CD8-positive, alpha-beta memory T cell (primary cell): ENCODE measurements at regions not wholly inside any gene's neighbourhood (a gene's known extent, or its start where the extent isn't known, plus 50 kb on each side); places are given as distances from the start of the nearest gene placed in this dataset.

Experiments used
- CTCF ChIA-PET: fragments of 350-600 bp; sonication (Branson Sonifier 250); formaldehyde crosslinking; loops from one replicate; lab custom pipeline; 2021; ENCODE audit warnings: antibody characterized with exemption; lab: Charles Lee
- POLR2A ChIA-PET: fragments of 350-600 bp; sonication (Branson Sonifier 250); formaldehyde crosslinking; loops from one replicate; lab custom pipeline; 2021; ENCODE audit warnings: antibody characterized with exemption; lab: Charles Lee
- DNase-seq, 5 donors: peaks; one replicate each; pipeline versions ENCODE4 v3.0.0 to v3.0.0-alpha.2; 2020 to 2022; ENCODE audit warnings: mixed read lengths in 1 of 5
- H3K27ac ChIP-seq: one replicate; pipeline ENCODE4 v1.7.0; 2013; ENCODE audit warnings: low read depth, mild to moderate bottlenecking, low read length, moderate library complexity
- H3K27me3 ChIP-seq: 2 replicates; pipeline ENCODE4 v1.7.0; 2013; ENCODE audit warnings: low read length, mild to moderate bottlenecking; ENCODE audit not compliant: insufficient read depth, poor library complexity, severe bottlenecking
- H3K36me3 ChIP-seq: 2 replicates; pipeline ENCODE4 v1.7.0; 2013; ENCODE audit warnings: mild to moderate bottlenecking, low read length, moderate library complexity; ENCODE audit not compliant: insufficient read depth
- H3K4me1 ChIP-seq: 2 replicates; pipeline ENCODE4 v1.7.0; 2013; ENCODE audit warnings: mild to moderate bottlenecking, low read length, moderate library complexity; ENCODE audit not compliant: insufficient read depth
- H3K4me3 ChIP-seq: 2 replicates; pipeline ENCODE4 v1.7.0; 2013; ENCODE audit warnings: mild to moderate bottlenecking, low read length
- H3K9me3 ChIP-seq: 2 replicates; pipeline ENCODE4 v1.7.0; 2013; ENCODE audit warnings: mild to moderate bottlenecking, low read length
- H3K27ac Mint-ChIP-seq, 8 donors: one replicate each; pipeline ENCODE4 v1.8.0; 2020 to 2021; ENCODE audit warnings: mixed read lengths in 8 of 8, mild to moderate bottlenecking in 6 of 8, inconsistent platforms in 3 of 8, moderate library complexity in 3 of 8
- H3K27me3 Mint-ChIP-seq, 2 donors: one replicate each; pipeline ENCODE4 v1.8.0; 2020 to 2021; ENCODE audit warnings: mixed read lengths in 2 of 2, mild to moderate bottlenecking in 1 of 2, moderate library complexity in 1 of 2
- H3K36me3 Mint-ChIP-seq, 3 donors: one replicate each; pipeline ENCODE4 v1.8.0; 2020 to 2021; ENCODE audit warnings: mixed read lengths in 3 of 3, inconsistent platforms in 1 of 3, mild to moderate bottlenecking in 1 of 3
- H3K4me1 Mint-ChIP-seq, 3 donors: one replicate each; pipeline ENCODE4 v1.8.0; 2020 to 2021; ENCODE audit warnings: mixed read lengths in 3 of 3, inconsistent platforms in 1 of 3, mild to moderate bottlenecking in 1 of 3
- H3K4me3 Mint-ChIP-seq, 7 donors: one replicate each; pipeline ENCODE4 v1.8.0; 2020 to 2021; ENCODE audit warnings: mixed read lengths in 7 of 7, mild to moderate bottlenecking in 6 of 7, moderate library complexity in 4 of 7, inconsistent platforms in 2 of 7
- H3K9me3 Mint-ChIP-seq, 5 donors: one replicate each; pipeline ENCODE4 v1.8.0; 2020 to 2022; ENCODE audit warnings: mixed read lengths in 5 of 5, mild to moderate bottlenecking in 3 of 5, moderate library complexity in 2 of 5, inconsistent platforms in 1 of 5

DNA sequence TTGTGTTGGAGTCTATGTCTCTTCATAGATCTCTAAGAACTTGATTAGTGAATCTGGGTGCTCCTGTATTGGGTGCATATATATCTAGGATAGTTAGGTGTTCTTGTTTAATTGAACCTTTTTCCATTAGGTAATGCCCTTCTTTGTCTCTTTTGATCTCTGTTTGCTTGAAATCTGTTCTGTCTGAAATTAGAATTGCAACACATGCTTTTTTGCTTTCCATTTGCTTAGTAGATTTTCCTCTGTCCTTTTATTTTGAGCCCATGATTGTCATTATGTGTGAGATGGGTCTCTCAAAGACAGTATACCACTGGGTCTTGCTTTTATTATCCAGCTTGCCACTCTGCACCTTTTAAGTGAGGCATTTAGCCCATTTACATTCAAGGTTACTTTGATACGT, 79.1 kb upstream of the APOOL start:
- POLR2A ChIA-PET = no interaction called here
- Mint-ChIP-seq H3K4me1 (no peaks in the 10 kb centered on the region), H3K27me3 (peaks cover 0 to 1% of the 10 kb centered on the region in 2 donors), H3K27ac (no peak overlapping the region), H3K4me3 (no peak overlapping the region), H3K36me3 (no peaks in the 10 kb centered on the region), H3K9me3 (peaks cover 0 to 7% (median 0%) of the 10 kb centered on the region in 5 donors)
- no peak overlapping the region for H3K4me3 ChIP-seq
- H3K9me3 ChIP-seq = no peaks in the 10 kb centered on the region
- no peak for DNase-seq
- H3K27me3 ChIP-seq = no peaks in the 10 kb centered on the region
- H3K36me3 ChIP-seq = no peaks in the 10 kb centered on the region
- CTCF ChIA-PET = no interaction called here
- H3K4me1 ChIP-seq = no peaks in the 10 kb centered on the region
- H3K27ac ChIP-seq = no peak overlapping the region

DNA sequence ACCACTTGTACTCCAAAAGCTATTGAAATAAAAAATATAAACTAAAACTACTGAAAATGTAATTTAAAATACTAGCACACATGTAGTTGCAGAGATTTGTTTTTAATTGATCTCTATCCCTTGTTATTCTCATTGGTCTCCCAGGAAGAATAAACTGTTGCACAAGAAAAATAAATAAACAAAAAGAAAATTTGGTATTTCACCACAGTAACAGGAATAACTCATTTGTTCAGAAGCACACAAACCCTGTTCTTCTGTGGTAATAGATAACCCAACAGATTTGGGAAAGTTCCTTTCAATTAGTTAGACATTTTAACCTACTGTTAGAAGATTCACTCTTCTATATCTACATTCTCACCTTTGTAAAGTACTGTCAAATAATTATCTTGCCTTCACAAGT, 70.9 kb upstream of the APOOL start:
- Histone ChIP-seq H3K27ac (no peak overlapping the region), H3K4me1 (no peaks in the 10 kb centered on the region), H3K4me3 (no peak overlapping the region), H3K9me3 (no peaks in the 10 kb centered on the region), H3K27me3 (no peaks in the 10 kb centered on the region), H3K36me3 (no peaks in the 10 kb centered on the region)
- Mint-ChIP-seq H3K27ac (no peak overlapping the region), H3K9me3 (peaks cover 0 to 6% (median 0%) of the 10 kb centered on the region in 5 donors), H3K27me3 (peaks cover 0 to 1% of the 10 kb centered on the region in 2 donors), H3K36me3 (no peaks in the 10 kb centered on the region), H3K4me3 (no peak overlapping the region), H3K4me1 (no peaks in the 10 kb centered on the region)
- ChIA-PET CTCF (no interaction called here), POLR2A (no interaction called here)
- DNase-seq = no peak

DNA sequence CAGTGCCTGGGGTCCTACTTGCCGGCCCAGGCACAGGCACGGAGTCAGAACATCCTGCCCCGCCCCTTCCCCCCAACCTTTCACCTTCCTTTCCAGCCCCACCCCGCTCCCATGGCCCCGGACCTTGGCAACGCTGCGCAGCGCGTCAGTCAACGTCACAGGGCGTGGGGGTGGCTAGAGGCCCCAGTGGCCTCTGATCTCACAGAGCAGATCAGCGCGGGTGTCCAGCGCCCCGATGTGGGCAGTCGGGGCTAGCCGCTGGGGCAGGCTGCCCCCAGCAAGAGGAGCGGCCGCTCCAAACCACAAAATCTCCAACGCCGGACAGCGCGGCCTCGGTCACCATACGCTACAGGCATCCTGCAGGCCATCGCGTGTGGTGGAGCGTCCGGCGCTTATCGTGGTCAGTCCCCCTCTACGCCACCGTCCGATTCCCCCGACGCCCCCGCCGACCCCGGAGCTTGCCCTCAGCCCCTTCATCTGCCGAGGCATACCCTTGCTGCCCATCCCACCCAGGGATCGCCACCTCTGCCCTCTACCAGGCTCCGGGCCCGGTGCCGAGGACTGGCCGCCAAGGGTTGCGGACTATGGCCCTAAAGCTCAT, 69.6 kb upstream of the APOOL start:
- ChIA-PET CTCF (no interaction called here), POLR2A (no interaction called here)
- Histone ChIP-seq H3K9me3 (no peaks in the 10 kb centered on the region), H3K27me3 (no peaks in the 10 kb centered on the region), H3K36me3 (no peaks in the 10 kb centered on the region), H3K4me3 (no peak overlapping the region), H3K27ac (no peak overlapping the region), H3K4me1 (no peaks in the 10 kb centered on the region)
- Mint-ChIP-seq H3K27ac (no peak overlapping the region), H3K4me1 (no peaks in the 10 kb centered on the region), H3K4me3 (no peak overlapping the region), H3K9me3 (peaks cover 0 to 2% (median 0%) of the 10 kb centered on the region in 5 donors), H3K36me3 (no peaks in the 10 kb centered on the region), H3K27me3 (no peaks in the 10 kb centered on the region)
- no peak for DNase-seq
